ENCODE measurements at regions not wholly inside any gene's neighbourhood (a gene's known extent, or its start where the extent isn't known, plus 50 kb on each side); places are given as distances from the start of the nearest gene placed in this dataset.

DNA sequence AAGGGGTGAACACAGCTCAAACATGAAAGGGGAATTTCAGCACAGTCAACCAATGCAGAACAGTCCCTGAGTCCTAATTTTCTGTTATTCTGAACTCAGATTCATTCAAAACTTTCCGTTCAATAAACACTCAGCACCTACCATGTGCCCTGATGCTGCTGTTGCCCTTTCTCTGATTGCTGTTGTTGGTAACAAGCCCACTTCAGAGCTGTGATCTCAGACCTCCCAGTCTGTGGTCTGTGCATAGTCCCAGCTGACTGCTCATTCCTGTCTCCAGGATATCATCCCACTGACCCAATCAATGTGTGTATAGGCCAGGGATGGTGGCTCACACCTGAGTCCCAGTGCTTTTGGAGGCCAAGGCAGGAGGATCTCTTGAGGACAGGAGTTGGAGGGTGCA, 82.7 kb upstream of the SLC35G4 start:
- intact Hi-C loops (cut with micrococcal nuclease; ENCODE audit: unreplicated experiment) (no loop called here), in situ Hi-C loops (cut with HindIII; ENCODE audit: extremely low pct_ligation_motif_present, low pct_unique_long_range_greater_than_20kb) (loop anchor here (25.0 kb wide), 1 partner anchor 739 kb away; no protein-coding TSS in a partner anchor)
- Histone ChIP-seq H3K4me2 (ENCODE audit: low read depth, low read length) (no peak overlapping the region), H3K27me3 (ENCODE audit: control insufficient read depth in 1 of 2, insufficient read depth in 2 of 2, low read length in 2 of 2) (peaks cover 1 to 38% of the 10 kb centered on the region in 2 experiments; a peak in 3 of 5 replicates), H3K36me3 (replicated peaks in 1 of 2; ENCODE audit: control insufficient read depth in 1 of 2, insufficient read depth in 2 of 2, low read length in 2 of 2) (no peaks in the 10 kb centered on the region), H3K4me1 (ENCODE audit: insufficient read depth, low read length) (no peaks in the 10 kb centered on the region), H3K27ac (ENCODE audit: extremely low read length, insufficient read depth, low read length) (no peak overlapping the region), H3K4me3 (replicated peaks in 1 of 3; ENCODE audit: insufficient read depth in 1 of 3, low read depth in 2 of 3, low read length in 3 of 3) (no peak overlapping the region), H4K20me1 (ENCODE audit: insufficient read depth, low read length) (no peaks in the 10 kb centered on the region), H3K79me2 (ENCODE audit: insufficient read depth, low read length) (no peaks in the 10 kb centered on the region), H3K9me3 (ENCODE audit: low read length) (no peaks in the 10 kb centered on the region), H2AFZ (ENCODE audit: low read length) (no peak overlapping the region), H3K9ac (ENCODE audit: insufficient read depth, low read depth, low read length) (no peak overlapping the region)
- BruUV-seq (replicated peaks): no TSS peak
- ChIA-PET POLR2A (no interaction called here), CTCF (ENCODE audit: low intra/inter-chr PET ratio, low total read pairs) (no interaction called here)
- ATAC-seq (no peak), FAIRE-seq (no peak), DNase-seq (ENCODE audit: low spot score) (no peak)
- WGBS (ENCODE audit: low lambda C conversion rate): 67% methylated on average over 1 of the region's 1 CpG
- no peak for TF ChIP-seq ONECUT2 (CRISPR knock-in tag; IDR thresholded peaks at IDR 0.05)
- TF ChIP-seq, protein P1, sequence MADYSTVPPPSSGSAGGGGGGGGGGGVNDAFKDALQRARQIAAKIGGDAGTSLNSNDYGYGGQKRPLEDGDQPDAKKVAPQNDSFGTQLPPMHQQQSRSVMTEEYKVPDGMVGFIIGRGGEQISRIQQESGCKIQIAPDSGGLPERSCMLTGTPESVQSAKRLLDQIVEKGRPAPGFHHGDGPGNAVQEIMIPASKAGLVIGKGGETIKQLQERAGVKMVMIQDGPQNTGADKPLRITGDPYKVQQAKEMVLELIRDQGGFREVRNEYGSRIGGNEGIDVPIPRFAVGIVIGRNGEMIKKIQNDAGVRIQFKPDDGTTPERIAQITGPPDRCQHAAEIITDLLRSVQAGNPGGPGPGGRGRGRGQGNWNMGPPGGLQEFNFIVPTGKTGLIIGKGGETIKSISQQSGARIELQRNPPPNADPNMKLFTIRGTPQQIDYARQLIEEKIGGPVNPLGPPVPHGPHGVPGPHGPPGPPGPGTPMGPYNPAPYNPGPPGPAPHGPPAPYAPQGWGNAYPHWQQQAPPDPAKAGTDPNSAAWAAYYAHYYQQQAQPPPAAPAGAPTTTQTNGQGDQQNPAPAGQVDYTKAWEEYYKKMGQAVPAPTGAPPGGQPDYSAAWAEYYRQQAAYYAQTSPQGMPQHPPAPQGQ (CRISPR knock-in tag; IDR thresholded peaks at IDR 0.05; ENCODE audit: borderline replicate concordance): no peak
- TF ChIP-seq, protein P2, sequence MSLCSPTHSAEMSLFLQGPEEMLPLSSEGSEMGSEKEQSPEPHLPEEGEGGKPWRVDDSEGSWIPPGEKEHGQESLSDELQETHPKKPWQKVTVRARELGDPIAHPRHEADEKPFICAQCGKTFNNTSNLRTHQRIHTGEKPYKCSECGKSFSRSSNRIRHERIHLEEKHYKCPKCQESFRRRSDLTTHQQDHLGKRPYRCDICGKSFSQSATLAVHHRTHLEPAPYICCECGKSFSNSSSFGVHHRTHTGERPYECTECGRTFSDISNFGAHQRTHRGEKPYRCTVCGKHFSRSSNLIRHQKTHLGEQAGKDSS (CRISPR knock-in tag; IDR thresholded peaks at IDR 0.05; ENCODE audit: borderline replicate concordance, low read depth): no peak
- no peak for TF ChIP-seq ZNF782 (CRISPR knock-in tag; IDR thresholded peaks at IDR 0.05; ENCODE audit: borderline replicate concordance)
- no peak for TF ChIP-seq ZIK1 (CRISPR knock-in tag; IDR thresholded peaks at IDR 0.05; ENCODE audit: borderline replicate concordance, low read depth)
- no peak for TF ChIP-seq MAFK (conservative IDR thresholded peaks at IDR 0.05 in 1 of 2, IDR thresholded peaks at IDR 0.05 in 1 of 2; ENCODE audit: low read length in 2 of 2)
- TF ChIP-seq MYNN (CRISPR knock-in tag; IDR thresholded peaks at IDR 0.05; ENCODE audit: low read depth): no peak
- no peak for TF ChIP-seq KAT7 (CRISPR knock-in tag; IDR thresholded peaks at IDR 0.05; ENCODE audit: borderline replicate concordance)
